GM12892 (cell line): ENCODE measurements at regions not wholly inside any gene's neighbourhood (a gene's known extent, or its start where the extent isn't known, plus 50 kb on each side); places are given as distances from the start of the nearest gene placed in this dataset.

Experiments
- DNase-seq: peaks from one replicate; pipeline ENCODE4 v3.0.0; 2011; ENCODE audit not compliant: insufficient read length
- FAIRE-seq: peaks from 2 replicates; lab custom pipeline; 2011; peaks lifted over from hg19 to GRCh38; lab: Jason Lieb, UNC
- POLR2A ChIP-seq: IDR thresholded peaks from 2 replicates; pipeline ENCODE4 v1.6.1; 2011; ENCODE audit warnings: low read depth, low read length, control low read depth
- POLR2AphosphoS5 ChIP-seq: IDR thresholded peaks from 2 replicates; pipeline ENCODE4 v1.6.1; 2011; ENCODE audit warnings: low read depth, low read length, control low read depth
- TAF1 ChIP-seq: IDR thresholded peaks from 2 replicates; pipeline ENCODE4 v1.6.1; 2011; ENCODE audit warnings: low read depth, mild to moderate bottlenecking, control low read depth, low read length, borderline replicate concordance

DNA sequence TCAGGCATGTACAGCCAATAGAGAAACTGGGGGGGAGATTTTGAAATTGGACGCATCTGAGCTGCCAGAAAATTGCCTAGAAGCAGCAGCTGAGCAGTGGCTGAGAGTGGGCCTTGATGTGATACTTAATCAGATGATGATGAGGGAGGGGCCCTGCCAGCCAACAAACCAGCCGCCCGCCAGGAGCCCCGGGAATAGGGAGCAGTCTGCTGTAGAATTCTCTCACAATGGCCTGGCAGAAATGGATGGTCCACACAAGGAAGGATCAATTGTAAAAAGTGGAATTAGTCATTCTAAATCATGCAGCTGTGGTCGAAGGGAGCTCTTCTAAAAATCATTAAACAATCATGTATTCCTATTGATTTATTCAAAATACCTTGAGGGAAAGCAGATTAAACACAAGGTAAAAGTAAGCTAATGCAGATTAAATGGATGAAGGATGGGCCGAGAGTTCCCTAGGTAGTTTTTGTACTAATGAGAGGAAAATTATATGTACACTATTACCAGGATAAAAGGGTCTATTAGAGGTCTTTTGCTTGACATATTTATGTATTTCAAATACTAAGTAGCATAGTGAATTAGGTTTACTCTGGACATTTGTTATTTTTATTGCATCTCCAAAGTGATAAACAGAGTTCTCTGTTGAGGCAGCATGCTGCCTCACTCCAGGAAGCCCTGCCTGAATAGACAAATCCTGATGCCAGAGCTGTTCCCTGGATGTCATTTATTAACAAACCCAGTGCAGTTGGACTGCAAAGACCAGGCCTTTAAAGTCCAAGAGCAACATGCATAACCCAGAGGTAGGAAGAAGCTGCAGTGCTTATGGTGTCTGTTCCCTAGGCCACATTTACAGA is 91.3 kb downstream of the NKX6-1 start:
- FAIRE-seq = no peak
- TF ChIP-seq TAF1 = no peak
- no peak for TF ChIP-seq POLR2AphosphoS5
- no peak for TF ChIP-seq POLR2A
- no peak for DNase-seq

DNA sequence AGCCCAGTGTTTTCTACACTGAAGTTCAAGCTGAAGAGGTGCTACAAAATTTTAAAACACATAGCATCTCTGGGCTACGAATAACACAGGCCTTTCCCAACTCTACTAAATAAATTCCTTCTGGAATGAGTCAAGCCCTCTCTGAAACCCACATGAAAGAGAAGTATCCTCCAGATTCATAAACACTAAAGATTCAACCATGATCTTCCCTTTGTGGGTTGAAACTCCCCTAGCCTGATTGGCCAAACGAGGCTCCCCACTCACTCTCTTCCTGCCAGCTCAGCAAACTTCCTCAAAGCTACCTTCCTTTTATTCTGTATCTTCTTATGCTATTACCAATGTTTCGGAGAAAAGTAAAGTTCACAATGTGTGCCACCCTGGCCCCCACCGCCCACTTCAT is 95.4 kb downstream of the NKX6-1 start:
- TF ChIP-seq POLR2AphosphoS5 (no peak), POLR2A (no peak), TAF1 (no peak)
- no peak for FAIRE-seq
- no peak for DNase-seq

DNA sequence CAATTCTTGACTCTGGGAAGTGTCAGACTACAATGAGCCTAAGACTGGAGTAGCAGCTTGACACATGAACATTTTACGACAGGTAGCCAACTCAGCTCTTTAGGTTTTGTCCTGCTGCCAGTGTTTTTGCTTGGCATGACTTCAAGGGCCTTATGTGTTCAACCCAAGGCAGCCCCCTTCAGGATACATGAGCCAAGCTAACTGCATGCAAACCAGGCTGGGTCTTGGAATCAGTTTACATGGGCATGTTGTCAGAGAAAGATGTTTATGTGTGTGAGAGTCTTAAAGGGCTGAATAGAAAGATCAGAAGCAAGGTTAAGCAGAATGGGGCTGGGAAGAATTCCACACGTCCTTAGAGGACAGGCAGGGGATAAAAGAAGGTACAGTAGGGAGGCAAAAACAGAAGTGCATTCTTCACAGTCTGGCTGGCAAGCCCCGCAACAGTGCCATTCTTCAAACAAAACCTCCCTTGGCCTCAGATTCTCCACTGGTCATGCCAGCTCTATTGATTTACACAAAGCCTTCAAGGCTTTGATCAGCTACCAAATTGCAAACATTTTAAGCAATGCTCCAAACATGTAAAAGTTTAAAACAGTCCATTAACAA is 97.3 kb downstream of the NKX6-1 start:
- DNase-seq (no peak), FAIRE-seq (no peak)
- TF ChIP-seq POLR2A = no peak
- no peak for TF ChIP-seq POLR2AphosphoS5
- no peak for TF ChIP-seq TAF1

DNA sequence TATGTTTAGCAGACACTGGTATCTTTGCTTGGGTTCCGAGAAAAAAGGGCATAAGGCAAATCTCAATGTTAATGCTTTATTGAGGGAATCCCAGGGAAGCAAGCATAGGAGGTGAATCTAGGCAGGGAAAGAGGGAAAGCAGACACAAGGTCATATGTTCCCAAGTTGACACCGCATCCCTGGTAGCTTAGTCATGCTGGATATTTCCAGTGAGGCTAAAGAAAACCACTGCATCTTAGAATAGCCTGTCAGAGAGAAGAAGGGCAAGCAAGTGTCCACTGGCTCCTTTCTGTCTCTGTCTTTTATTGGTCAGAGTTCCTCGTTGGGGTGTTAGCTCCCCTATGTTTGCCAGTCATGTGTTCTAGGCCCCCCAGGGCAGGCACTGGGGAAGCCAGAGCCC is 104.7 kb downstream of the NKX6-1 start:
- FAIRE-seq (no peak), DNase-seq (no peak)
- TF ChIP-seq TAF1 (no peak), POLR2AphosphoS5 (no peak), POLR2A (no peak)

DNA sequence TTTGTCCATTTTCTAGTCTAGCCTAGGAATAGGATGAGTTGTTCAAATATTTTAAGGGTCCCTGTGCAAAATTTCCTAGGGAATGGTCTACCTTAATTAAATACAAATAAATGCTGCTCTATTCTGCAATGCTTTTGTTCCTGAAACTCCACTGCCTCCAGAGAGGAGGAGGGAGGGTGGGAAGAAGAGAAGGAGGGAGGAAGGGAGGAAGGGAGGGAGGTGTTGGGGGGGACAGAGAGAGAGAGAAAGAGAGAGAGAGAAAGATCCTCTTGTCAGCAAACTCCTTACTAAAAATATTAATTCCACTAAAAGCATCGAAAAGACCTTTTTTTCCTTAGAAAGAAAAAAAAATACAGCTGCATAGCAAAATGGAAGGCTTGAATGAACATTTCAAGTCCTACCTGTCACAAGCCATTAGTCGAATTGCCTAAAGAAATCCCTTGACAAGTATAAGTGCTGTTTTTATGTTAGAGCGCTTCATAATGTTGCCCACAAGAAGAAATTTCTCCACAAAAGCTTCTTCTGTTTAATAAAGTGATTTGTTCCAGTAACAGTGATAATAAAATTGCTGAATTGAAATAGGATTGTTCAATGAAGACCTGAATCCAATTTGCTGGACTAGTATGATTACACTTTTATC is 106.0 kb downstream of the NKX6-1 start:
- DNase-seq = no peak
- FAIRE-seq = no peak
- TF ChIP-seq POLR2A (no peak), POLR2AphosphoS5 (no peak), TAF1 (no peak)

DNA sequence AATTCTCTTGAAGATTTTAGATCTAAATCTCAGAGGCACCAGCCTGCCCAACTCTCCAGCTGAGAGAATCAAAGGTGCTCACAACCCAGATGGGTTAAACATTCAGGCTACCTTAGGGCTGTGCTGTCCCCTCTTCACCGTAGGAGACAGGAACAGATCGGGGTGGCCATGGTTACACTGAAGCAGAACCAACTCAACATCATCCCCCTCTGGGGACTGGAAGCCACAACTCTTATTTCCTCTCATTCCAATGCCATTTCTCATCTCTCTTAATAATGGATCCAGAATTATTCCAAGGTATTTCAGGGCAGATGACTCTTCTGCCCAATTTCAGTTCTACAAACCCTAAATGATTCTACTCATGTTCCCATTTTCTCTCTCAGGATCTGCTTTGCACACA is 109.7 kb downstream of the NKX6-1 start:
- TF ChIP-seq POLR2AphosphoS5 = no peak
- TF ChIP-seq POLR2A = no peak
- no peak for TF ChIP-seq TAF1
- FAIRE-seq (no peak), DNase-seq (no peak)

DNA sequence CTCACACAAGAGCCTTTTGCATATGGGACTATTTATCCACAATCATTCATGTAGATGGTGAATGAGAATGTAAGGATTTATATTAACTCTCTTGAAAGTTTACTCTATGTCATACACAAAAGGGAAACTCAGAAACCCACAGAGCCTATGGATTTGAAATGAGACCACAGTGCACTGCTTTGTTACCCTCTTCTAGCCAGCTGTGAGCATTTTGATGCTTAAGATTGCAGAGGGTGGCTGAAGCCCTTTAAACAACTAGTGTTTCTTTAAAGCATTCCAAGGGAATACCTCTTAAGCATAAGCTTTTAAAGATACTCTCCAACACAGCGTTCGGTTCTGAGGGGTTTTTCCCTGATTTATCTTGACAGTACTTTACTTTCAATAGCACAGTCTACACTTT is 113.9 kb downstream of the NKX6-1 start:
- no peak for TF ChIP-seq POLR2AphosphoS5
- TF ChIP-seq POLR2A = no peak
- TF ChIP-seq TAF1 = no peak
- no peak for DNase-seq
- FAIRE-seq = no peak

DNA sequence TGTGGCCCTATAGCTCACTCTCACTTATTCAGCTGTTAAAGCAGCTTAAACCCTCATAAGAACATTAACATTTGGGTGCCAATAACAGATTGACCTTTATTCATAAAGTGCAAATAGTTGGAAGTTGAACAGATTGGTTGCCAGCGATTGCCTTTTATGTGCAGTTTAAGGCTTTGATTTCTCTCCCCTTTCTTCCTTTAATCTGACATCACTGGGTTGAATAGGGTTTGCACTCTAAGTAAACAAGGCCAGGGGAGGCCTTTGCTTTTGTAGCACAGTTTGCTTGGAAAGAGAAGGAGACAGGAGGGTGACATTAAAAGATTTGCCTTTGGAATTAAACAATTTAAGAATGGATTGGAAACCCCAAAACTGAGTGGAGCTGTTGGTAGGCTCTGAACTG is 114.3 kb downstream of the NKX6-1 start:
- FAIRE-seq = no peak
- DNase-seq = no peak
- TF ChIP-seq POLR2AphosphoS5 = no peak
- TF ChIP-seq POLR2A = no peak
- no peak for TF ChIP-seq TAF1

DNA sequence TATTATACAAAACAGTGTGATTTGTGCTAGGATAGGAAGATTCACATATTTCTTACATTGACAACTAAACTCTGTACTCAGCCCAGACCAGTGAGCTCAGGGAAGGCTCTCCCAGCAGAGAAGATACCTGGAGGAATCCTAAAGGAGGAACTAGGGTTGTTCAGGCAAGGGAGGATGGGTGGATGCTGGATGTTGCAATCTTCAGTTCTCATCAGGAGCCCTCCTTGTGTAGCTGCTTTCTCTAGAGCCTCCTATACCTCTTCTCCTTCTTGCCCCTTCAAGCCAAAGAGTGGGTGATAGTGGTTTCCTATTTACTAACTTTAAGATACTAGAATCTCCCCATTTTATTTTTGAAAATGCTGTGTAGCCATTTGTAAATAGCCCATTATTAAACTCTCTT is 117.3 kb downstream of the NKX6-1 start:
- TF ChIP-seq POLR2AphosphoS5 (no peak), POLR2A (no peak), TAF1 (no peak)
- no peak for DNase-seq
- FAIRE-seq = no peak

DNA sequence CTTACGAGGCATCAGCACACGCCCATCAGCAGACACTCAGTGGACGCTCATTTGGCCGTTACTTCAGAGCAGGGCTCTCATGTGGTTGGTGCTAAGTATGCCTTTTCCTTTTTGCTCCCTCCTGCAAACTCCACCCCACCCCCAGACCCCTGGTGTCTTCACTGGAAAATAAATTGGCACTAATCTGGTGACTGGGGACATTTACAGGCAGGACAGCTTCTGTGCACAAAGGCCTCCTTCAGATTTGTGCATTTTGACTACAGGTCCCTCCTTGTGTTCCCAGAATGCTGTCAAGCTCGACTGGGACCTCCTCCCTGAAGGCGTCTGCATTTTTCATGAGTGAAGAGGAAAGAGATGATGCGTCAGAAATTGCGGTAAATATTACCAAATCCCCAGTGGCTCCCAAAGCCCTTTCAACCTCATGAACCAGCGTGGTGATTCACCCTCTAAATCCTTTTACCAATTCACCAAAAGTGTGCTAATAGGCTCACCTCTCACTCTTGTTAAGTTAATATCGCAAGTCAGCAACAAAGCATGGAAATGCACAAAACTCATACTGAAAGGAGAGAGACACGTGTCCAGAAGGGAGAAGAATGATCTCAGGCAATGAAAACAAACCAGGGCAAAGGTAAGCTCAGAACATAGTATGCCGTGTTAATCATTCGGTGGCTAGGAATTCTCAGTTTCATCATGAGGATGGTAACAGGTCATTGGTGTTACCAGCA is 119.0 kb downstream of the NKX6-1 start:
- DNase-seq = no peak

DNA sequence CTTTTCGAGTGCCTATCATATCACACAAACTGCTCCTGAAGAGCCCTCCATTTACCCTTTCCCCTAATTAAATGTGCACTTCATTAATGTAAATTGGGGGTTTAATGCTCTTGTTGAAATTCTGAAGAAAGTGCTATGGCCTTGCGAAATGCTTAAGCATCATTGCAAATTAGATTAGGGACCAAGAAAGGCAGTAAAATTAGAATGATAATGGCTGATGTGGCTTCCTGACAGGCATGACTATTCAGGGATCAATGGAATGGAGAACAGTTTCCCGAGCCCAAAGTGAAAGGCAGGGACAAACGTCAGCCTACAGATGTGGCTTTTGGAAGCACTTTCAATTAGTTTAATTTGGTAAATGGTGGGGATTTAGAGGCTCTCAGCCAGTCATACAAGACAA is 120.1 kb downstream of the NKX6-1 start:
- DNase-seq (no peak), FAIRE-seq (no peak)
- TF ChIP-seq TAF1 (no peak), POLR2A (no peak), POLR2AphosphoS5 (no peak)

More for the DNA sequence above, 119.0 kb downstream of the NKX6-1 start:
- TF ChIP-seq TAF1 = no peak
- TF ChIP-seq POLR2A = no peak
- no peak for TF ChIP-seq POLR2AphosphoS5
- FAIRE-seq = no peak
